Fibroblast of skin of abdomen (primary cell): ENCODE measurements at regions not wholly inside any gene's neighbourhood (a gene's known extent, or its start where the extent isn't known, plus 50 kb on each side); places are given as distances from the start of the nearest gene placed in this dataset.

Source experiments
- DNase-seq: peaks from one replicate; pipeline ENCODE4 v3.0.0-alpha.2; 2013

- DNase-seq = no peak
Observed at GRCh38 chr2:217717646-217718045, 285.1 kb downstream of the TNS1 start.

- no peak for DNase-seq
Observed at GRCh38 chr2:217715484-217715883, 287.3 kb downstream of the TNS1 start.

GRCh38 chr2:217714287-217714751, 288.5 kb downstream of the TNS1 start:
- DNase-seq = no peak

- DNase-seq = peak; percentile 66
Observed at GRCh38 chr2:217713395-217714286, 289.2 kb downstream of the TNS1 start.

- no peak for DNase-seq
Observed at GRCh38 chr2:217712431-217712830, 290.4 kb downstream of the TNS1 start.

- DNase-seq = peak; percentile 93
Observed at GRCh38 chr2:217711188-217711587, 291.6 kb downstream of the TNS1 start.

- DNase-seq = peak; percentile 90
Observed at GRCh38 chr2:217710211-217710765, 292.5 kb downstream of the TNS1 start.

- peak; percentile 37 for DNase-seq
Observed at GRCh38 chr2:217709478-217710210, 293.2 kb downstream of the TNS1 start.

- DNase-seq = peak; percentile 28
Observed at GRCh38 chr2:217707131-217707611, 295.6 kb downstream of the TNS1 start.

GRCh38 chr2:217706513-217706912, 296.3 kb downstream of the TNS1 start:
- no peak for DNase-seq

GRCh38 chr2:217706095-217706494, 296.7 kb downstream of the TNS1 start:
- no peak for DNase-seq

- no peak for DNase-seq
Observed at GRCh38 chr2:217705461-217705860, 297.3 kb downstream of the TNS1 start.

- no peak for DNase-seq
Observed at GRCh38 chr2:217703999-217704398, 298.8 kb downstream of the TNS1 start.

- DNase-seq = no peak
Observed at GRCh38 chr2:217703102-217703501, 299.7 kb downstream of the TNS1 start.

- no peak for DNase-seq
Observed at GRCh38 chr2:217701622-217702021, 301.2 kb downstream of the TNS1 start.

- no peak for DNase-seq
Observed at GRCh38 chr2:217698691-217699090, 304.1 kb downstream of the TNS1 start.

- peak; percentile 95 for DNase-seq
Observed at GRCh38 chr2:217695033-217695520, 307.7 kb downstream of the TNS1 start.

- DNase-seq = no peak
Observed at GRCh38 chr2:217694291-217694690, 308.5 kb downstream of the TNS1 start.

- DNase-seq = no peak
Observed at GRCh38 chr2:217693363-217693762, 309.4 kb downstream of the TNS1 start.

- DNase-seq = no peak
Observed at GRCh38 chr2:217691920-217692666, 310.7 kb downstream of the TNS1 start.

- DNase-seq = no peak
Observed at GRCh38 chr2:217691516-217691915, 311.3 kb downstream of the TNS1 start.

- DNase-seq = no peak
Observed at GRCh38 chr2:217689053-217689452, 313.7 kb downstream of the TNS1 start.
